ACC112 (cell line): ENCODE measurements at regions not wholly inside any gene's neighbourhood (a gene's known extent, or its start where the extent isn't known, plus 50 kb on each side); places are given as distances from the start of the nearest gene placed in this dataset.

Experiments
- H2AFZ ChIP-seq: fragments of 200-600 bp; sonication (generic); one replicate; pipeline ENCODE4 v1.6.0; 2017; ENCODE audit warnings: antibody characterized with exemption, low read length; ENCODE audit not compliant: unreplicated experiment
- H3K27ac ChIP-seq: fragments of 200-600 bp; sonication (generic); 2 replicates; pipeline ENCODE4 v1.5.1; 2014; ENCODE audit warnings: low read depth, mild to moderate bottlenecking, antibody characterized with exemption, low read length, moderate library complexity
- H3K27me3 ChIP-seq: fragments of 200-600 bp; sonication (generic); 2 replicates; pipeline ENCODE4 v1.6.1; 2014; ENCODE audit warnings: mild to moderate bottlenecking, antibody characterized with exemption, low read length, moderate library complexity, mixed read lengths; ENCODE audit not compliant: insufficient read depth
- H3K36me3 ChIP-seq: fragments of 200-600 bp; sonication (generic); 2 replicates; pipeline ENCODE4 v1.6.1; 2016; ENCODE audit warnings: mild to moderate bottlenecking, antibody characterized with exemption, low read length, moderate library complexity, mixed read lengths; ENCODE audit not compliant: insufficient read depth
- H3K4me1 ChIP-seq: fragments of 200-600 bp; sonication (generic); one replicate; pipeline ENCODE4 v1.6.1; 2016; ENCODE audit warnings: low read length, mixed read lengths; ENCODE audit not compliant: insufficient read depth, unreplicated experiment, control insufficient read depth
- H3K4me3 ChIP-seq: fragments of 200-600 bp; sonication (generic); 2 replicates; pipeline ENCODE4 v1.5.1; 2014; ENCODE audit warnings: mild to moderate bottlenecking, low read depth, low read length
- H3K79me2 ChIP-seq: fragments of 200-600 bp; sonication (generic); one replicate; pipeline ENCODE4 v1.6.0; 2016; ENCODE audit warnings: low read length; ENCODE audit not compliant: control insufficient read depth, unreplicated experiment, insufficient read depth

GRCh38 chr6:109303164-109303563, 79.1 kb downstream of the CD164 start:
- H3K4me3 ChIP-seq = no peak overlapping the region
- no peak overlapping the region for H2AFZ ChIP-seq
- no peak overlapping the region for H3K27ac ChIP-seq
- H3K36me3 ChIP-seq = no peaks in the 10 kb centered on the region
- no peaks in the 10 kb centered on the region for H3K79me2 ChIP-seq
- peaks cover 9% of the 10 kb centered on the region; the same call in 1 of the 2 replicates for H3K27me3 ChIP-seq
- no peaks in the 10 kb centered on the region for H3K4me1 ChIP-seq

GRCh38 chr6:109302176-109302575, 80.1 kb downstream of the CD164 start:
- no peaks in the 10 kb centered on the region for H3K79me2 ChIP-seq
- no peaks in the 10 kb centered on the region for H3K4me1 ChIP-seq

GRCh38 chr6:109301418-109301817, 80.8 kb downstream of the CD164 start:
- H3K36me3 ChIP-seq = no peaks in the 10 kb centered on the region
- H3K27me3 ChIP-seq = peaks cover 9% of the 10 kb centered on the region; the same call in 1 of the 2 replicates
- H3K4me1 ChIP-seq = no peaks in the 10 kb centered on the region
- H3K79me2 ChIP-seq = no peaks in the 10 kb centered on the region
- H2AFZ ChIP-seq = no peak overlapping the region
- no peak overlapping the region for H3K27ac ChIP-seq
- no peak overlapping the region for H3K4me3 ChIP-seq

More at GRCh38 chr6:109302176-109302575, 80.1 kb downstream of the CD164 start:
- Histone ChIP-seq H2AFZ (no peak overlapping the region), H3K27me3 (peaks cover 9% of the 10 kb centered on the region; the same call in 1 of the 2 replicates), H3K36me3 (no peaks in the 10 kb centered on the region), H3K4me3 (no peak overlapping the region), H3K27ac (no peak overlapping the region)

GRCh38 chr6:109300874-109301273, 81.4 kb downstream of the CD164 start:
- Histone ChIP-seq H2AFZ (no peak overlapping the region), H3K4me3 (no peak overlapping the region), H3K27ac (no peak overlapping the region), H3K36me3 (no peaks in the 10 kb centered on the region), H3K79me2 (no peaks in the 10 kb centered on the region), H3K27me3 (peaks cover 9% of the 10 kb centered on the region; the same call in 1 of the 2 replicates), H3K4me1 (no peaks in the 10 kb centered on the region)

GRCh38 chr6:109299776-109300564, 82.3 kb downstream of the CD164 start:
- Histone ChIP-seq H3K27me3 (peaks cover 9% of the 10 kb centered on the region; the same call in 1 of the 2 replicates), H3K4me1 (no peaks in the 10 kb centered on the region)

GRCh38 chr6:109299265-109299607, 83.0 kb downstream of the CD164 start:
- H3K27me3 ChIP-seq = peaks cover 9% of the 10 kb centered on the region; the same call in 1 of the 2 replicates
- no peak overlapping the region for H3K4me3 ChIP-seq
- no peaks in the 10 kb centered on the region for H3K79me2 ChIP-seq
- H3K4me1 ChIP-seq = no peaks in the 10 kb centered on the region
- H2AFZ ChIP-seq = no peak overlapping the region
- H3K27ac ChIP-seq = no peak overlapping the region
- H3K36me3 ChIP-seq = no peaks in the 10 kb centered on the region

More at GRCh38 chr6:109299776-109300564, 82.3 kb downstream of the CD164 start:
- Histone ChIP-seq H3K36me3 (no peaks in the 10 kb centered on the region), H3K27ac (no peak overlapping the region), H3K79me2 (no peaks in the 10 kb centered on the region), H2AFZ (no peak overlapping the region), H3K4me3 (no peak overlapping the region)

- Histone ChIP-seq H3K4me3 (no peak overlapping the region), H3K36me3 (no peaks in the 10 kb centered on the region), H3K27ac (no peak overlapping the region), H2AFZ (no peak overlapping the region), H3K27me3 (peaks cover 9% of the 10 kb centered on the region; the same call in 1 of the 2 replicates), H3K79me2 (no peaks in the 10 kb centered on the region), H3K4me1 (no peaks in the 10 kb centered on the region)
Measured at GRCh38 chr6:109298605-109299264, 83.5 kb downstream of the CD164 start.

- H3K4me1 ChIP-seq = no peaks in the 10 kb centered on the region
- no peak overlapping the region for H3K27ac ChIP-seq
- H3K27me3 ChIP-seq = peaks cover 9% of the 10 kb centered on the region; the same call in 1 of the 2 replicates
- H3K4me3 ChIP-seq = no peak overlapping the region
- no peak overlapping the region for H2AFZ ChIP-seq
- H3K79me2 ChIP-seq = no peaks in the 10 kb centered on the region
- H3K36me3 ChIP-seq = no peaks in the 10 kb centered on the region
Measured at GRCh38 chr6:109297406-109298110, 84.7 kb downstream of the CD164 start.

GRCh38 chr6:109296971-109297372, 85.3 kb downstream of the CD164 start:
- H3K4me3 ChIP-seq = no peak overlapping the region
- peaks cover 9% of the 10 kb centered on the region; the same call in 1 of the 2 replicates for H3K27me3 ChIP-seq
- H3K27ac ChIP-seq = no peak overlapping the region
- no peaks in the 10 kb centered on the region for H3K4me1 ChIP-seq
- no peaks in the 10 kb centered on the region for H3K36me3 ChIP-seq
- H2AFZ ChIP-seq = no peak overlapping the region
- H3K79me2 ChIP-seq = no peaks in the 10 kb centered on the region

- Histone ChIP-seq H3K4me3 (no peak overlapping the region), H3K36me3 (no peaks in the 10 kb centered on the region), H3K4me1 (no peaks in the 10 kb centered on the region), H3K27me3 (peaks cover 6% of the 10 kb centered on the region; the same call in 1 of the 2 replicates), H3K27ac (no peak overlapping the region), H2AFZ (no peak overlapping the region), H3K79me2 (no peaks in the 10 kb centered on the region)
Measured at GRCh38 chr6:109296452-109296851, 85.8 kb downstream of the CD164 start.
